Neural cell (in vitro differentiated cells): ENCODE measurements at regions not wholly inside any gene's neighbourhood (a gene's known extent, or its start where the extent isn't known, plus 50 kb on each side); places are given as distances from the start of the nearest gene placed in this dataset.
A peak's percentile ranks its signal among the peaks of the same experiment; 100 is the strongest.

Experiments
- H2AFZ ChIP-seq: fragments of 200-600, 300-800 bp; sonication (generic), shearing (Covaris generic); 2 replicates; pipeline ENCODE4 v1.6.0; 2014; ENCODE audit warnings: low read depth, mild to moderate bottlenecking, antibody characterized with exemption, low read length, moderate library complexity
- H3F3A ChIP-seq: fragments of 200-600 bp; shearing (Covaris generic); 2 replicates; pipeline ENCODE4 v1.6.1; 2016; ENCODE audit warnings: mild to moderate bottlenecking, moderate library complexity, mixed read lengths, antibody characterized with exemption, low read length; ENCODE audit not compliant: insufficient read depth, poor library complexity, severe bottlenecking
- H3K27ac ChIP-seq: fragments of 200-600, 300-800 bp; sonication (generic), shearing (Covaris generic); 2 replicates; pipeline ENCODE4 v1.5.1; 2014; ENCODE audit warnings: mild to moderate bottlenecking, low read length, moderate library complexity
- H3K27me3 ChIP-seq: fragments of 300-800, 200-600 bp; sonication (generic), shearing (Covaris generic); 2 replicates; pipeline ENCODE4 v1.6.0; 2014; ENCODE audit warnings: mild to moderate bottlenecking, low read depth, low read length, moderate library complexity; ENCODE audit not compliant: insufficient read depth
- H3K36me3 ChIP-seq: fragments of 300-800, 200-600 bp; sonication (generic), shearing (Covaris generic); 2 replicates; pipeline ENCODE4 v1.5.1; 2014; ENCODE audit warnings: mild to moderate bottlenecking, antibody characterized with exemption, low read length, moderate library complexity; ENCODE audit not compliant: insufficient read depth
- H3K4me2 ChIP-seq: fragments of 300-800, 200-600 bp; sonication (generic), shearing (Covaris generic); 2 replicates; pipeline ENCODE4 v1.6.0; 2014; ENCODE audit warnings: mild to moderate bottlenecking, low read length
- H3K4me3 ChIP-seq: fragments of 300-800, 200-600 bp; sonication (generic), shearing (Covaris generic); 2 replicates; pipeline ENCODE4 v1.5.1; 2014; ENCODE audit warnings: mild to moderate bottlenecking, low read length, moderate library complexity
- H3K79me2 ChIP-seq: fragments of 200-600 bp; shearing (Covaris generic); replicated peaks from 2 replicates; pipeline ENCODE4 v1.6.0; 2014; ENCODE audit warnings: mild to moderate bottlenecking, low read length, moderate library complexity; ENCODE audit not compliant: insufficient read depth
- H3K9ac ChIP-seq: fragments of 300-800, 200-600 bp; sonication (generic), shearing (Covaris generic); 2 replicates; pipeline ENCODE4 v1.6.1; 2016; ENCODE audit warnings: mild to moderate bottlenecking, low read length, mixed read lengths
- H3K9me2 ChIP-seq: fragments of 200-600 bp; shearing (Covaris generic); 2 replicates; pipeline ENCODE4 v1.6.1; 2016; ENCODE audit warnings: mild to moderate bottlenecking, low read length, mixed read lengths; ENCODE audit not compliant: insufficient read depth
- H3K9me3 ChIP-seq: fragments of 200-600, 300-800 bp; sonication (generic), shearing (Covaris generic); 2 replicates; pipeline ENCODE4 v1.6.1; 2016; ENCODE audit warnings: mild to moderate bottlenecking, mixed run types, low read length, moderate library complexity, mixed read lengths
- H4K20me1 ChIP-seq: fragments of 200-600 bp; shearing (Covaris generic); 2 replicates; pipeline ENCODE4 v1.6.1; 2016; ENCODE audit warnings: mild to moderate bottlenecking, mixed run types; ENCODE audit not compliant: insufficient read depth
- CTCF ChIP-seq: fragments of 450-650 bp; IDR thresholded peaks from 2 replicates; pipeline ENCODE4 v1.5.1; 2014; ENCODE audit warnings: antibody characterized with exemption, mild to moderate bottlenecking, moderate library complexity; ENCODE audit not compliant: poor library complexity, severe bottlenecking
- EP300 ChIP-seq: fragments of 450-650 bp; conservative IDR thresholded peaks from 2 replicates; pipeline ENCODE4 v1.6.1; 2014; ENCODE audit warnings: antibody characterized with exemption, mild to moderate bottlenecking, moderate library complexity; ENCODE audit not compliant: poor library complexity, severe bottlenecking
- EZH2 ChIP-seq: fragments of 200-600, 300-800 bp; shearing (Covaris generic), sonication (generic); IDR thresholded peaks from 2 replicates; pipeline ENCODE4 v1.6.1; 2014; ENCODE audit warnings: antibody characterized with exemption, low read length, borderline replicate concordance, mild to moderate bottlenecking; ENCODE audit not compliant: insufficient read depth, poor library complexity, severe bottlenecking
- MXI1 ChIP-seq: fragments of 450-650 bp; conservative IDR thresholded peaks from 2 replicates; pipeline ENCODE4 v1.6.1; 2014; ENCODE audit warnings: antibody characterized with exemption, mild to moderate bottlenecking; ENCODE audit not compliant: poor library complexity, severe bottlenecking
- POLR2AphosphoS5 ChIP-seq: IDR thresholded peaks from 2 replicates; pipeline ENCODE4 v1.6.1; 2012
- RAD21 ChIP-seq: fragments of 450-650 bp; conservative IDR thresholded peaks from 2 replicates; pipeline ENCODE4 v1.6.1; 2014; ENCODE audit warnings: antibody characterized with exemption, mild to moderate bottlenecking, moderate library complexity
- REST ChIP-seq: IDR thresholded peaks from 2 replicates; pipeline ENCODE4 v1.6.1; 2012; ENCODE audit warnings: borderline replicate concordance
- SMC3 ChIP-seq: fragments of 450-650 bp; conservative IDR thresholded peaks from 2 replicates; pipeline ENCODE4 v1.6.1; 2014; ENCODE audit warnings: antibody characterized with exemption, mild to moderate bottlenecking, moderate library complexity; ENCODE audit not compliant: poor library complexity
- TAF1 ChIP-seq: IDR thresholded peaks from 2 replicates; pipeline ENCODE4 v1.6.1; 2012; ENCODE audit warnings: low read depth

- H3K9me3 ChIP-seq: no peaks in the 10 kb centered on the region
- H4K20me1 ChIP-seq: no peaks in the 10 kb centered on the region
- no peak overlapping the region for H2AFZ ChIP-seq
- H3K36me3 ChIP-seq: no peaks in the 10 kb centered on the region
- H3F3A ChIP-seq: no peaks in the 10 kb centered on the region
- no peak overlapping the region for H3K4me3 ChIP-seq
- no peaks in the 10 kb centered on the region for H3K27me3 ChIP-seq
- no peaks in the 10 kb centered on the region for H3K9me2 ChIP-seq
- H3K9ac ChIP-seq: no peak overlapping the region
- TF ChIP-seq TAF1 (no peak), POLR2AphosphoS5 (peak; percentile 58)
- H3K4me2 ChIP-seq: no peak overlapping the region
- no peak overlapping the region for H3K27ac ChIP-seq
- no peaks in the 10 kb centered on the region for H3K79me2 ChIP-seq
Measured at GRCh38 chr5:125196481-125197111, 450.2 kb upstream of the ZNF608 start.

GRCh38 chr5:125197321-125197720, 450.9 kb upstream of the ZNF608 start:
- Histone ChIP-seq H4K20me1 (no peaks in the 10 kb centered on the region), H2AFZ (no peak overlapping the region), H3K4me3 (no peak overlapping the region), H3K9me2 (no peaks in the 10 kb centered on the region), H3K36me3 (no peaks in the 10 kb centered on the region), H3K27me3 (no peaks in the 10 kb centered on the region), H3K27ac (no peak overlapping the region), H3K4me2 (no peak overlapping the region), H3K9me3 (no peaks in the 10 kb centered on the region), H3F3A (no peaks in the 10 kb centered on the region), H3K79me2 (no peaks in the 10 kb centered on the region), H3K9ac (no peak overlapping the region)
- TF ChIP-seq TAF1 (no peak), MXI1 (no peak), EP300 (no peak), CTCF (no peak), REST (no peak), RAD21 (no peak), POLR2AphosphoS5 (no peak), EZH2 (no peak), SMC3 (no peak)
